ENCODE measurements at regions not wholly inside any gene's neighbourhood (a gene's known extent, or its start where the extent isn't known, plus 50 kb on each side); places are given as distances from the start of the nearest gene placed in this dataset.

DNA sequence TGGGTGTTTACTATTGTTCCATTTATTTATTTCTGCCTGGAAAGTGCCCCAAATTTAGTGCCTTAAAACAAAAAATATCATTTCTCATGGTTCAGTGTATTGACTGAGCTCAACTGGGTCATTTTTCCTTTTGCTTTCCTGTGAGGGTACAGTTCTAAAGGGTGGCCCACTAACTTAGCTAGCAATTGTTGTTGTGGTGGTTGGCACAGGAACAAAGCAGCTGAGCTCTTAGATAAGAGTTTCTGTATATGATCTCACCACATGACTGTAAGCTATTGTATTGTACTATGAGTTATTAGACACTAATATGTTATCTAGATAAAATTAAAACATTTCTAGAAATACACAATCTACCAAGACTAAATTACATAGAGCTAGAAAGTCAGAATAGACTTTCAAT, 1283.7 kb downstream of the OTOL1 start:
- BruUV-seq (replicated peaks) = no TSS peak
- CTCF ChIA-PET = no interaction called here
- POLR2A ChIA-PET = no interaction called here

More for the DNA sequence above, 1283.7 kb downstream of the OTOL1 start:
- DNase-seq (ENCODE audit: low read depth, low spot score) (no peak), ATAC-seq (no peak)
- no peak overlapping the region for H3K9ac ChIP-seq (ENCODE audit: low read length)
- no peaks in the 10 kb centered on the region for H3K79me2 ChIP-seq (ENCODE audit: insufficient read depth, low read length)
- RAD21 ChIA-PET (ENCODE audit: low non-redundant PET in 1 of 2, low total read pairs in 2 of 2, uncharacterized antibody in 2 of 2, unreplicated experiment in 2 of 2) = no interaction called here
- no peaks in the 10 kb centered on the region for H3K27me3 ChIP-seq (ENCODE audit: insufficient read depth, low read length)
- no peaks in the 10 kb centered on the region for H3K36me3 ChIP-seq (ENCODE audit: control insufficient read depth in 1 of 2, insufficient read depth in 2 of 2, low read length in 2 of 2)
- no peak overlapping the region for H2AFZ ChIP-seq (ENCODE audit: low read depth, low read length, poor library complexity, severe bottlenecking)
- H3K9me3 ChIP-seq (ENCODE audit: control insufficient read depth in 1 of 2, insufficient read depth in 1 of 2, low read depth in 1 of 2, low read length in 2 of 2) = no peaks in the 10 kb centered on the region
- H3K4me1 ChIP-seq (ENCODE audit: control insufficient read depth in 1 of 2, insufficient read depth in 2 of 2, low read length in 2 of 2) = no peaks in the 10 kb centered on the region
- H3K4me3 ChIP-seq (replicated peaks in 1 of 2; ENCODE audit: low read depth in 1 of 2, low read length in 2 of 2) = no peak overlapping the region
- intact Hi-C loops (cut with micrococcal nuclease) = no loop called here
- no peaks in the 10 kb centered on the region for H4K20me1 ChIP-seq (ENCODE audit: insufficient read depth)
- no peak for TF ChIP-seq ZNF274 (IDR thresholded peaks at IDR 0.05; ENCODE audit: low read depth, low read length)
- TF ChIP-seq FOSL1 (IDR thresholded peaks at IDR 0.05; ENCODE audit: low read depth) = no peak
- TF ChIP-seq RAD21 (IDR thresholded peaks at IDR 0.05; ENCODE audit: low read depth) = no peak
- no peak for TF ChIP-seq SP1 (IDR thresholded peaks at IDR 0.05; ENCODE audit: low read depth)
- TF ChIP-seq MAX (IDR thresholded peaks at IDR 0.05) = no peak
- no peak for TF ChIP-seq SRF (IDR thresholded peaks at IDR 0.05; ENCODE audit: low read depth)
- TF ChIP-seq ELF1 (IDR thresholded peaks at IDR 0.05; ENCODE audit: borderline replicate concordance, low read depth) = no peak
- no peak for TF ChIP-seq TCF7L2 (IDR thresholded peaks at IDR 0.05; ENCODE audit: borderline replicate concordance, extremely low read depth, insufficient read depth, insufficient read length)
- TF ChIP-seq POLR2A (IDR thresholded peaks at IDR 0.05; ENCODE audit: borderline replicate concordance, extremely low read depth, insufficient read depth, insufficient read length) = no peak
- no peak for TF ChIP-seq ZFX (IDR thresholded peaks at IDR 0.05)
- TF ChIP-seq EZH2phosphoT487 (IDR thresholded peaks at IDR 0.05; ENCODE audit: borderline replicate concordance) = no peak
- TF ChIP-seq ATF3 (IDR thresholded peaks at IDR 0.05) = no peak
- TF ChIP-seq, protein P1, sequence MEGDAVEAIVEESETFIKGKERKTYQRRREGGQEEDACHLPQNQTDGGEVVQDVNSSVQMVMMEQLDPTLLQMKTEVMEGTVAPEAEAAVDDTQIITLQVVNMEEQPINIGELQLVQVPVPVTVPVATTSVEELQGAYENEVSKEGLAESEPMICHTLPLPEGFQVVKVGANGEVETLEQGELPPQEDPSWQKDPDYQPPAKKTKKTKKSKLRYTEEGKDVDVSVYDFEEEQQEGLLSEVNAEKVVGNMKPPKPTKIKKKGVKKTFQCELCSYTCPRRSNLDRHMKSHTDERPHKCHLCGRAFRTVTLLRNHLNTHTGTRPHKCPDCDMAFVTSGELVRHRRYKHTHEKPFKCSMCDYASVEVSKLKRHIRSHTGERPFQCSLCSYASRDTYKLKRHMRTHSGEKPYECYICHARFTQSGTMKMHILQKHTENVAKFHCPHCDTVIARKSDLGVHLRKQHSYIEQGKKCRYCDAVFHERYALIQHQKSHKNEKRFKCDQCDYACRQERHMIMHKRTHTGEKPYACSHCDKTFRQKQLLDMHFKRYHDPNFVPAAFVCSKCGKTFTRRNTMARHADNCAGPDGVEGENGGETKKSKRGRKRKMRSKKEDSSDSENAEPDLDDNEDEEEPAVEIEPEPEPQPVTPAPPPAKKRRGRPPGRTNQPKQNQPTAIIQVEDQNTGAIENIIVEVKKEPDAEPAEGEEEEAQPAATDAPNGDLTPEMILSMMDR (IDR thresholded peaks at IDR 0.05 in 2 of 3, conservative IDR thresholded peaks at IDR 0.05 in 1 of 3; ENCODE audit: borderline replicate concordance in 1 of 3, insufficient read depth in 1 of 3, low read depth in 2 of 3, low read length in 2 of 3) = no peak
- TF ChIP-seq SIN3A (IDR thresholded peaks at IDR 0.05; ENCODE audit: low read depth) = no peak
- no peak for TF ChIP-seq CEBPB (IDR thresholded peaks at IDR 0.05; ENCODE audit: low read depth)
- TF ChIP-seq EGR1 (IDR thresholded peaks at IDR 0.05; ENCODE audit: low read depth) = no peak
- TF ChIP-seq JUND (IDR thresholded peaks at IDR 0.05) = no peak
- no peak for TF ChIP-seq ZBTB33 (IDR thresholded peaks at IDR 0.05; ENCODE audit: extremely low read depth, insufficient replicate concordance, low read length)
- H3K27ac ChIP-seq (ENCODE audit: low read depth, low read length) = no peak overlapping the region
- H3K9me2 ChIP-seq (ENCODE audit: insufficient read depth) = no peaks in the 10 kb centered on the region
- H3K4me2 ChIP-seq (ENCODE audit: low read length) = no peak overlapping the region

Data from HCT116 (cell line).